ENCODE measurements at regions not wholly inside any gene's neighbourhood (a gene's known extent, or its start where the extent isn't known, plus 50 kb on each side); places are given as distances from the start of the nearest gene placed in this dataset.

- TF ChIP-seq POLR2A (IDR thresholded peaks at IDR 0.05; ENCODE audit: low read length) = no peak
- no peak for TF ChIP-seq GATA1 (IDR thresholded peaks at IDR 0.05; ENCODE audit: low read depth, low read length)
Measured at GRCh38 chr9:87393706-87394230, 103.9 kb upstream of the DAPK1 start.
